GM06990 (cell line): ENCODE measurements at regions not wholly inside any gene's neighbourhood (a gene's known extent, or its start where the extent isn't known, plus 50 kb on each side); places are given as distances from the start of the nearest gene placed in this dataset.

Experiments
- DNase-seq: peaks from one replicate; pipeline ENCODE4 v3.0.0-alpha.2; 2011; ENCODE audit not compliant: insufficient read length; ENCODE audit errors: extremely low read depth
- H3K27me3 ChIP-seq: replicated peaks from 2 replicates; pipeline ENCODE4 v1.6.0; 2011; ENCODE audit warnings: low read length; ENCODE audit not compliant: control insufficient read depth, insufficient read depth
- H3K36me3 ChIP-seq: 2 replicates; pipeline ENCODE4 v1.5.1; 2011; ENCODE audit warnings: low read length; ENCODE audit not compliant: control insufficient read depth, insufficient read depth
- H3K4me3 ChIP-seq: replicated peaks from 2 replicates; pipeline ENCODE4 v1.5.1; 2011; ENCODE audit warnings: low read depth, mild to moderate bottlenecking, control low read depth, low read length
- TF ChIP-seq, protein P1 (sequence below): IDR thresholded peaks from 2 replicates; pipeline ENCODE4 v1.5.1; 2011; ENCODE audit warnings: low read length, control low read depth, mild to moderate bottlenecking, inconsistent platforms; ENCODE audit not compliant: insufficient read depth, poor library complexity, severe bottlenecking

DNA sequence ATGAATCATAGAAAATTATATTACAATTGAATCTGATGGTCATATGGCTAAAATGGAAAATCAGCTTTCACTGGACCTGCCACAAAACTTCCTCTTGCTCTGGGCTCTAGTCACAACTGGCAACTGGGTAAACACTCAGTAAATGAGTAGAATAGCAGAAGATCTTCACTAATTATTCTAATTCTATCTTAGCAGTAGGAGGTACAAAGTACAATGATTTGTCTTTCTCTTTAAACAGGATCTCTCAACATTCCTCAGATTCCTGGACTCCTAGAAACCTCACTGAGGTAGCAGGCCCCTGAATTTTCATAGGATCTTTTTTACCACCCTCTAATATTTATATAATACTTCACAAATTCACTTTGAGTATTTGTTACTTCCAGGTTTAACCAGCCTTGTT is 239.9 kb upstream of the SMARCA2 start:
- TF ChIP-seq, protein P1, sequence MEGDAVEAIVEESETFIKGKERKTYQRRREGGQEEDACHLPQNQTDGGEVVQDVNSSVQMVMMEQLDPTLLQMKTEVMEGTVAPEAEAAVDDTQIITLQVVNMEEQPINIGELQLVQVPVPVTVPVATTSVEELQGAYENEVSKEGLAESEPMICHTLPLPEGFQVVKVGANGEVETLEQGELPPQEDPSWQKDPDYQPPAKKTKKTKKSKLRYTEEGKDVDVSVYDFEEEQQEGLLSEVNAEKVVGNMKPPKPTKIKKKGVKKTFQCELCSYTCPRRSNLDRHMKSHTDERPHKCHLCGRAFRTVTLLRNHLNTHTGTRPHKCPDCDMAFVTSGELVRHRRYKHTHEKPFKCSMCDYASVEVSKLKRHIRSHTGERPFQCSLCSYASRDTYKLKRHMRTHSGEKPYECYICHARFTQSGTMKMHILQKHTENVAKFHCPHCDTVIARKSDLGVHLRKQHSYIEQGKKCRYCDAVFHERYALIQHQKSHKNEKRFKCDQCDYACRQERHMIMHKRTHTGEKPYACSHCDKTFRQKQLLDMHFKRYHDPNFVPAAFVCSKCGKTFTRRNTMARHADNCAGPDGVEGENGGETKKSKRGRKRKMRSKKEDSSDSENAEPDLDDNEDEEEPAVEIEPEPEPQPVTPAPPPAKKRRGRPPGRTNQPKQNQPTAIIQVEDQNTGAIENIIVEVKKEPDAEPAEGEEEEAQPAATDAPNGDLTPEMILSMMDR = no peak

DNA sequence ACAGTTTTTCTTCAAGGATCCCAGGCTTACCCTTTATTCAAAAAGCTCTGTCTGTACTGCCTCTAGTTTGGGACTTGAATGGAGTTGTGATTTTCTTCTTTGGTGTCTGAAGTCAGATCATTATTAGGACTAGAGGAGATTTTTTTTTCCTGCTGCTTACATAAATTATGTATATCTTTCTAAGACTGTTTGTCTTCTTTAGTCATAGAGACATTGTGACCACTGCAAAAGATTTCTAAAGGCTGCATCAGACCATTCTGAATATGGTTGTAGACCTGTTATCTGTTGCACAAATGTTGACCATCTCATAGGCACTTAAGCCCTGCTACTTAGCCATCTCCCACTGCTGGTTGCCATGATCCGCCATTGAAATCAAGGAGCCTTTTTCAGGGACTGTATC is 238.5 kb upstream of the SMARCA2 start:
- no peaks in the 10 kb centered on the region for H3K36me3 ChIP-seq
- H3K4me3 ChIP-seq = no peak overlapping the region
- TF ChIP-seq, protein P1 = no peak
- no peak for DNase-seq
- H3K27me3 ChIP-seq = no peaks in the 10 kb centered on the region

More for the DNA sequence above, 239.9 kb upstream of the SMARCA2 start:
- H3K4me3 ChIP-seq = no peak overlapping the region
- H3K27me3 ChIP-seq = no peaks in the 10 kb centered on the region
- H3K36me3 ChIP-seq = no peaks in the 10 kb centered on the region
- no peak for DNase-seq

DNA sequence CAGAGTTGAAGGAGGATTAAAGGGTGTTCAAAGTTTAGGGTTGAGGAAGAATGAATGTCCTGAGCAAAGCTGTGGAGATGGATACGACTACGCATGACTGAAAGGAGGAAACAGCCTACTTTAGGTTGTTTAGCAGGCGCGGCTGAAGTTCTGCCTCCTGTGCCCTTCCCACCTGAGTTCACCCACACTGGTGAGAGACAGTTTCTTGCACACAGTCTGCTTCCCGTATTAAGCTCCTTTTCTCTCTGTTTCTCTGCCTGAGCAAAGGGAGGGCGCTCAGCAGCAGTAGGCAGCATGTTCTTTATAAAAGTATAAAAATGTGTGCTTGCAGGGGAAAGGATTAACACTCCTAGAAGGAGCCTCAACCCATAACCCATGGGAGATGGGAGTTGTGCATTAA is 224.0 kb upstream of the SMARCA2 start:
- H3K4me3 ChIP-seq = no peak overlapping the region
- no peak for DNase-seq
- H3K36me3 ChIP-seq = no peaks in the 10 kb centered on the region
- TF ChIP-seq, protein P1 = no peak
- no peaks in the 10 kb centered on the region for H3K27me3 ChIP-seq

- TF ChIP-seq, protein P1 = no peak
- Histone ChIP-seq H3K36me3 (no peaks in the 10 kb centered on the region), H3K4me3 (no peak overlapping the region), H3K27me3 (no peaks in the 10 kb centered on the region)
- no peak for DNase-seq
Observed at GRCh38 chr9:1794547-1795270, 220.4 kb upstream of the SMARCA2 start.

- no peaks in the 10 kb centered on the region for H3K27me3 ChIP-seq
- no peaks in the 10 kb centered on the region for H3K36me3 ChIP-seq
- H3K4me3 ChIP-seq = no peak overlapping the region
- DNase-seq = no peak
- TF ChIP-seq, protein P1 = no peak
Observed at GRCh38 chr9:1804128-1804865, 210.8 kb upstream of the SMARCA2 start.
